ENCODE measurements at regions not wholly inside any gene's neighbourhood (a gene's known extent, or its start where the extent isn't known, plus 50 kb on each side); places are given as distances from the start of the nearest gene placed in this dataset.

DNA sequence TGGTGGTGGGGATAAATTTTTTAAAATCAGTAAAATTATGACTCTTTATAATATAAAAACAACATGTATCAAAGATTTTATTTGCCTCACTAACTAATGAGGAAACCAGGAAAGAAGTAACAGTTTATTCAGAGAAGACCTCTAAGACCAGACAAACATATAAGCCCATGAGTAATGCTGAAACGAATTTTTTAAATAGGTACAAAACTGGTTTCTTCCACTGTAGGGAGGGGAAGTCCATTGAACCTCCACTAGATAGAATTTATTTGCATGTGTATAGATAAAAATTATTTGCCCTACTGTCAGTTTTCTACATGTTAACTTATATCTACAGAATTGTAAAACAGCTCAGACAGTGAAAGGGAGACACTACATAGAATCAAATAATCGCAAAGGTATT, 86.8 kb downstream of the ZC3H11B start:
- no peak overlapping the region for H3K56ac ChIP-seq (replicated peaks; ENCODE audit: insufficient read length, low read depth, low read length)
- POLR2A ChIA-PET (ENCODE audit: partially characterized antibody): no interaction called here
- no peak for FAIRE-seq
- TF ChIP-seq CHD2 (IDR thresholded peaks at IDR 0.05; ENCODE audit: low read length) (no peak), PHF8 (conservative IDR thresholded peaks at IDR 0.05; ENCODE audit: low read depth, low read length) (no peak), CBX5 (IDR thresholded peaks at IDR 0.05; ENCODE audit: low read depth, low read length) (no peak), RXRA (IDR thresholded peaks at IDR 0.05; ENCODE audit: insufficient read depth, low read depth, low read length) (no peak), CTBP2 (IDR thresholded peaks at IDR 0.05; ENCODE audit: borderline replicate concordance, insufficient read depth, insufficient read length, low read length) (no peak), GABPA (IDR thresholded peaks at IDR 0.05; ENCODE audit: borderline replicate concordance, insufficient read depth, low read length) (no peak), ASH2L (IDR thresholded peaks at IDR 0.05; ENCODE audit: low read length) (no peak), BACH1 (IDR thresholded peaks at IDR 0.05; ENCODE audit: low read length) (no peak), GTF2F1 (IDR thresholded peaks at IDR 0.05; ENCODE audit: borderline replicate concordance, low read depth, low read length) (no peak), SP2 (IDR thresholded peaks at IDR 0.05; ENCODE audit: low read length) (no peak), TBP (IDR thresholded peaks at IDR 0.05; ENCODE audit: low read depth, low read length) (no peak), TAF1 (IDR thresholded peaks at IDR 0.05; ENCODE audit: low read depth, low read length) (no peak)
- TF ChIP-seq, protein P1, sequence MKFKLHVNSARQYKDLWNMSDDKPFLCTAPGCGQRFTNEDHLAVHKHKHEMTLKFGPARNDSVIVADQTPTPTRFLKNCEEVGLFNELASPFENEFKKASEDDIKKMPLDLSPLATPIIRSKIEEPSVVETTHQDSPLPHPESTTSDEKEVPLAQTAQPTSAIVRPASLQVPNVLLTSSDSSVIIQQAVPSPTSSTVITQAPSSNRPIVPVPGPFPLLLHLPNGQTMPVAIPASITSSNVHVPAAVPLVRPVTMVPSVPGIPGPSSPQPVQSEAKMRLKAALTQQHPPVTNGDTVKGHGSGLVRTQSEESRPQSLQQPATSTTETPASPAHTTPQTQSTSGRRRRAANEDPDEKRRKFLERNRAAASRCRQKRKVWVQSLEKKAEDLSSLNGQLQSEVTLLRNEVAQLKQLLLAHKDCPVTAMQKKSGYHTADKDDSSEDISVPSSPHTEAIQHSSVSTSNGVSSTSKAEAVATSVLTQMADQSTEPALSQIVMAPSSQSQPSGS (IDR thresholded peaks at IDR 0.05; ENCODE audit: low read length): no peak

More for the DNA sequence above, 86.8 kb downstream of the ZC3H11B start:
- H3K23me2 ChIP-seq (ENCODE audit: low read depth, low read length): no peaks in the 10 kb centered on the region
- no peaks in the 10 kb centered on the region for H4K20me1 ChIP-seq (replicated peaks in 1 of 2; ENCODE audit: control insufficient read depth in 1 of 2, insufficient read depth in 2 of 2, low read length in 2 of 2)
- peaks cover 0 to 6% (median 1%) of the 10 kb centered on the region in 4 experiments; a peak in 4 of 7 replicates for H3K4me1 ChIP-seq (replicated peaks in 1 of 4; ENCODE audit: control insufficient read depth in 3 of 4, insufficient read depth in 4 of 4, low read length in 3 of 4)
- no peaks in the 10 kb centered on the region for H3K79me1 ChIP-seq (ENCODE audit: low read depth, low read length)
- no peak for DNase-seq (ENCODE audit: low read depth in 1 of 2, low spot score in 2 of 2)
- H3K14ac ChIP-seq (ENCODE audit: insufficient read length): no peak overlapping the region
- H3K9me3 ChIP-seq (ENCODE audit: insufficient read depth in 2 of 2, low read depth in 1 of 2, low read length in 1 of 2): 0 out of 4 replicates have a peak, but pooled peaks cover 0 to 4% of the 10 kb centered on the region in 2 experiments
- H2AFZ ChIP-seq (ENCODE audit: low read length): no peak overlapping the region
- no peak overlapping the region for H3K4me3 ChIP-seq (ENCODE audit: extremely low read depth in 1 of 4, insufficient read depth in 2 of 4, low read depth in 3 of 4, low read length in 4 of 4)
- H3K23ac ChIP-seq (ENCODE audit: insufficient read length): no peak overlapping the region
- no peaks in the 10 kb centered on the region for H3K79me2 ChIP-seq (ENCODE audit: control insufficient read depth in 1 of 2, insufficient read depth in 2 of 2, low read length in 2 of 2)
- no peak overlapping the region for H3K4ac ChIP-seq (replicated peaks; ENCODE audit: insufficient read length, low read depth, low read length)
- no peak overlapping the region for H2BK20ac ChIP-seq (ENCODE audit: low read length)
- no peak overlapping the region for H3K9ac ChIP-seq (replicated peaks in 1 of 4; ENCODE audit: extremely low read depth in 1 of 4, low read depth in 3 of 4, low read length in 3 of 4)
- no peaks in the 10 kb centered on the region for H3K27me3 ChIP-seq (replicated peaks in 1 of 4; ENCODE audit: control insufficient read depth in 3 of 4, extremely low read depth in 1 of 4, insufficient read depth in 3 of 4, low read length in 3 of 4)
- H4K91ac ChIP-seq (replicated peaks; ENCODE audit: insufficient read length, low read length): no peak overlapping the region
- no peak overlapping the region for H4K5ac ChIP-seq (ENCODE audit: insufficient read length, low read depth, low read length)
- H4K8ac ChIP-seq (ENCODE audit: extremely low read depth, insufficient read depth, low read length): no peak overlapping the region
- no peak overlapping the region for H2BK15ac ChIP-seq (ENCODE audit: low read length)
- H3K18ac ChIP-seq (ENCODE audit: extremely low read depth, low read length): no peak overlapping the region
- no peak overlapping the region for H2BK5ac ChIP-seq (ENCODE audit: low read depth, low read length)
- H2BK120ac ChIP-seq (replicated peaks; ENCODE audit: low read depth, low read length): no peak overlapping the region
- no peak overlapping the region for H3K4me2 ChIP-seq (ENCODE audit: insufficient read depth in 1 of 2, low read depth in 2 of 2, low read length in 2 of 2)
- no peaks in the 10 kb centered on the region; a peak in 1 of 8 replicates for H3K36me3 ChIP-seq (ENCODE audit: control insufficient read depth in 2 of 4, insufficient read depth in 4 of 4, low read length in 3 of 4)
- H3K27ac ChIP-seq (ENCODE audit: low read depth, low read length): no peak overlapping the region
- no peak overlapping the region for H2BK12ac ChIP-seq (ENCODE audit: low read depth, low read length)
- 98% methylated on average over 2 of the region's 2 CpGs; no CpG with 5 or more reads in 1 of the 2 experiments for WGBS, 2 experiments (ENCODE audit: extremely low coverage in 1 of 2, insufficient coverage in 1 of 2, insufficient read length in 1 of 2, insufficient replicate concordance in 2 of 2, low coverage in 1 of 2, low lambda C conversion rate in 2 of 2, missing lambda C conversion rate in 1 of 2)
- no peak overlapping the region for H2AK5ac ChIP-seq (ENCODE audit: low read depth, low read length)
- CTCF ChIA-PET (ENCODE audit: partially characterized antibody): no interaction called here
